ENCODE measurements at regions not wholly inside any gene's neighbourhood (a gene's known extent, or its start where the extent isn't known, plus 50 kb on each side); places are given as distances from the start of the nearest gene placed in this dataset.

DNA sequence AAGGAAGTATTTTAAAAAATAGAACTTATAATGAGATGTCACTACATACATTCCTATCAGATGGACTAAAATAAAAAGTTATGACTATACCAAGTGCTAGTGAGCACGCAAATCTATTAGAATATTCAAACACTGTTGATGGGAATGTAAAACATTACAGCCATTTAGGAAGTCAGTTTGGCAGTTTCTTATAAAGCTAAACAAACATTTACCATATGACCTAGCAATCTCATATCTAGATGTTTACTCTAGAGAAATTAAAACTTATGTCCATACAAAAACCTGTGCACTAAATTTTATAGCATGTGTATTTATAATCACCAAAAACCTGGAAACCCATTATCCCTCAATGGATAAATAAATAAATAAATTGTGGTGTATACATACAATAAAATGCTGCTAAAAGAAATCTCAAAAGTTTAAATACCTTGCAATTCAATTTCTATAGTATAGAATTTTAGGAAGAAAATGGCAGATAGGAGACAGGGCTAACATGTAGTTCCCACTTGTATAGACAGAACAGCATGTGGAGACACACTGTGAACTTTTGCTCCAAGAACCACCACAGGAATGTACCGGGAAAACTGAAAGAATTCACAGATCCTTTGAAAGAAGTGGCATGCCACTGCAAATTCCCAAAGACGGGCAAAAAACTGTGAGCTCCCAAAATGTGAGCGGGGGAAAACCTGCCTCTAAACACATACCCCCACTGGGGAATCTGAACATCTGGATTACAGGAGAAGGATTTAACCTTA, 174.6 kb upstream of the SPEF2 start:
- TF ChIP-seq POLR2A (IDR thresholded peaks at IDR 0.05; ENCODE audit: low read depth, low read length) (no peak), PAX5 (IDR thresholded peaks at IDR 0.05; ENCODE audit: insufficient read depth, low read length, severe bottlenecking) (no peak), SPI1 (IDR thresholded peaks at IDR 0.05; ENCODE audit: low read depth, low read length) (no peak), POU2F2 (IDR thresholded peaks at IDR 0.05; ENCODE audit: low read depth, low read length) (no peak), POLR2AphosphoS5 (IDR thresholded peaks at IDR 0.05; ENCODE audit: low read depth, low read length) (no peak), TAF1 (IDR thresholded peaks at IDR 0.05; ENCODE audit: low read depth, low read length) (no peak)
- no peak for FAIRE-seq
- DNase-seq (ENCODE audit: insufficient read length, low spot score): no peak

GRCh38 chr5:35440409-35440808, 177.3 kb upstream of the SPEF2 start:
- FAIRE-seq: no peak
- TF ChIP-seq PAX5 (IDR thresholded peaks at IDR 0.05; ENCODE audit: insufficient read depth, low read length, severe bottlenecking) (no peak), POLR2A (IDR thresholded peaks at IDR 0.05; ENCODE audit: low read depth, low read length) (no peak), SPI1 (IDR thresholded peaks at IDR 0.05; ENCODE audit: low read depth, low read length) (peak; percentile 86)
- no peak for DNase-seq (ENCODE audit: insufficient read length, low spot score)

- TF ChIP-seq SPI1 (IDR thresholded peaks at IDR 0.05; ENCODE audit: low read depth, low read length): no peak
- FAIRE-seq: no peak
- no peak for DNase-seq (ENCODE audit: insufficient read length, low spot score)
Measured at GRCh38 chr5:35438786-35439185, 178.9 kb upstream of the SPEF2 start.

DNA sequence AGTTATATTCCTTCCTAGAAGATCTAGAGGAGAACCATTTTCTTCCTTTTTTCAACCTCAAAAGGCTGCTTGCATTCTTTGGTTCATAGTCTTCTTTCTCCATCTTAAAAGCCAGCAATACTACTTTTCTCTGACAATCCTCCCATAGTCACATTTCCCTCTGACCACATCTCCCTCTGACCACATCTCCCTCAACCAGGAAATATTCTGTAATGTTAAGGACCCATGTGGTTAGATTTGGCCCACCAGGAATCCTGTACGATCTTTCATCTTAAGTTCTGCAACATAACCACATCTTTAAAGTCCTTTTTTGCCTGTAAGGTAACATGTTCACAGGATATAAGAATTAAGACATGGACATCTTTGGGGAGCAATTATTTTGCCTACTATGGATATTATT, 179.4 kb upstream of the SPEF2 start:
- TF ChIP-seq POLR2AphosphoS5 (IDR thresholded peaks at IDR 0.05; ENCODE audit: low read depth, low read length): no peak
- TF ChIP-seq POU2F2 (IDR thresholded peaks at IDR 0.05; ENCODE audit: low read depth, low read length): no peak
- TF ChIP-seq TAF1 (IDR thresholded peaks at IDR 0.05; ENCODE audit: low read depth, low read length): no peak
- DNase-seq (ENCODE audit: insufficient read length, low spot score) (no peak), FAIRE-seq (no peak)

- DNase-seq (ENCODE audit: insufficient read length, low spot score) (no peak), FAIRE-seq (peak; percentile 38)
- TF ChIP-seq POU2F2 (IDR thresholded peaks at IDR 0.05; ENCODE audit: low read depth, low read length) (no peak), TAF1 (IDR thresholded peaks at IDR 0.05; ENCODE audit: low read depth, low read length) (no peak), POLR2A (IDR thresholded peaks at IDR 0.05; ENCODE audit: low read depth, low read length) (no peak), SPI1 (IDR thresholded peaks at IDR 0.05; ENCODE audit: low read depth, low read length) (no peak), PAX5 (IDR thresholded peaks at IDR 0.05; ENCODE audit: insufficient read depth, low read length, severe bottlenecking) (no peak), POLR2AphosphoS5 (IDR thresholded peaks at IDR 0.05; ENCODE audit: low read depth, low read length) (no peak)
Measured at GRCh38 chr5:35436400-35437057, 181.1 kb upstream of the SPEF2 start.

GRCh38 chr5:35430381-35431162, 187.1 kb upstream of the SPEF2 start:
- no peak for DNase-seq (ENCODE audit: insufficient read length, low spot score)
- TF ChIP-seq PAX5 (IDR thresholded peaks at IDR 0.05; ENCODE audit: insufficient read depth, low read length, severe bottlenecking) (no peak), TAF1 (IDR thresholded peaks at IDR 0.05; ENCODE audit: low read depth, low read length) (no peak), POLR2AphosphoS5 (IDR thresholded peaks at IDR 0.05; ENCODE audit: low read depth, low read length) (no peak), POU2F2 (IDR thresholded peaks at IDR 0.05; ENCODE audit: low read depth, low read length) (no peak), SPI1 (IDR thresholded peaks at IDR 0.05; ENCODE audit: low read depth, low read length) (no peak), POLR2A (IDR thresholded peaks at IDR 0.05; ENCODE audit: low read depth, low read length) (no peak)
- no peak for FAIRE-seq

GRCh38 chr5:35420200-35420599, 189.9 kb upstream of the PRLR start:
- DNase-seq (ENCODE audit: insufficient read length, low spot score): no peak
- TF ChIP-seq TAF1 (IDR thresholded peaks at IDR 0.05; ENCODE audit: low read depth, low read length) (no peak), PAX5 (IDR thresholded peaks at IDR 0.05; ENCODE audit: insufficient read depth, low read length, severe bottlenecking) (no peak), SPI1 (IDR thresholded peaks at IDR 0.05; ENCODE audit: low read depth, low read length) (no peak), POLR2A (IDR thresholded peaks at IDR 0.05; ENCODE audit: low read depth, low read length) (no peak), POU2F2 (IDR thresholded peaks at IDR 0.05; ENCODE audit: low read depth, low read length) (no peak), POLR2AphosphoS5 (IDR thresholded peaks at IDR 0.05; ENCODE audit: low read depth, low read length) (no peak)
- FAIRE-seq: no peak

- DNase-seq (ENCODE audit: insufficient read length, low spot score) (no peak), FAIRE-seq (no peak)
- no peak for TF ChIP-seq TAF1 (IDR thresholded peaks at IDR 0.05; ENCODE audit: low read depth, low read length)
- TF ChIP-seq PAX5 (IDR thresholded peaks at IDR 0.05; ENCODE audit: insufficient read depth, low read length, severe bottlenecking): no peak
- no peak for TF ChIP-seq SPI1 (IDR thresholded peaks at IDR 0.05; ENCODE audit: low read depth, low read length)
- no peak for TF ChIP-seq POLR2A (IDR thresholded peaks at IDR 0.05; ENCODE audit: low read depth, low read length)
- TF ChIP-seq POU2F2 (IDR thresholded peaks at IDR 0.05; ENCODE audit: low read depth, low read length): no peak
- TF ChIP-seq POLR2AphosphoS5 (IDR thresholded peaks at IDR 0.05; ENCODE audit: low read depth, low read length): no peak
Measured at GRCh38 chr5:35417040-35417439, 186.8 kb upstream of the PRLR start.

DNA sequence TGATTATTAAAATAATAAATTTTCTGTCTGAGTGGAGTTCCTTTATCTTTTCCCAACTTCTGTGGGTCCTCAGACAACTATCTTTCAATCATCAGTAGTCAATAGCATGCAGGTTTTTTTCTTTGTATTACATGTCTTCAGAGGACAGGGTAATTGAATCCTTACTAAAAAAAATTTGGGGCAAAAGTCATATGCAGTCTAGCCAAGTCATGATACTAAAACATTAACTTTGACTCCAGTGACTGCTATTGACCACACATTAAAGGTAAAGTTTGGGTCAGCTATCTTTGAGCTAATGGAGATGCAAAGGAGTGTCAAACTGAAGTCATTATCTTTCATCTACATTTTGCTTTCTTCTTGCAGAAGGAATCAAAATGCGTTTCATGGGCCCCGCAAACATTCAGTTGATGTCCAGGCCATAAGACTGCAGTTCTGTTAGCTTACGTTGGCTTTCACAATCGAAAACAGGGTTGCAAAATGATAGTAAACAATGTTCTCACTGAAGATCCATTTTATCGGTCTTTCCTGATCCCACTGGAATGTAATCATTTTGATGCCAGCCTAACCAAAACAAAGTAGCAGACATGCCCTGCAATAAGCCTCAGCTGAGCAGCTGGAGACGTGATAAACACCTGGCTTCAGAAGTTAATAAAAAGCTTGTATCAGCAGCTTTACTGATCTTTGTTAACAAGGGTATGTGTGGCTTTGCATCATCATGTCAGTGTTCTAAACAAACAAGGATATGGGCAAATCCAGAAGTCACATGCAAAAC, 186.1 kb upstream of the PRLR start:
- TF ChIP-seq SPI1 (IDR thresholded peaks at IDR 0.05; ENCODE audit: low read depth, low read length): no peak
- DNase-seq (ENCODE audit: insufficient read length, low spot score) (no peak), FAIRE-seq (no peak)

Data from GM12891 (cell line).